SU-DHL-6 (cell line): ENCODE measurements at regions not wholly inside any gene's neighbourhood (a gene's known extent, or its start where the extent isn't known, plus 50 kb on each side); places are given as distances from the start of the nearest gene placed in this dataset.

Experiments used
- H2AFZ ChIP-seq: fragments of 200-600 bp; sonication (generic); 2 replicates; pipeline ENCODE4 v1.6.1; 2014; ENCODE audit warnings: low read depth, mild to moderate bottlenecking, moderate library complexity, mixed read lengths, antibody characterized with exemption, low read length; ENCODE audit not compliant: severe bottlenecking
- H3F3A ChIP-seq: fragments of 200-600 bp; shearing (Covaris generic); 2 replicates; pipeline ENCODE4 v1.6.0; 2016; ENCODE audit warnings: antibody characterized with exemption, mild to moderate bottlenecking; ENCODE audit not compliant: insufficient read depth
- H3K27ac ChIP-seq: fragments of 200-600 bp; sonication (generic); 2 replicates; pipeline ENCODE4 v1.5.1; 2016; ENCODE audit warnings: low read depth, mild to moderate bottlenecking, low read length, moderate library complexity, mixed read lengths
- H3K27me3 ChIP-seq: fragments of 200-600 bp; sonication (generic), shearing (Covaris generic); 2 replicates; pipeline ENCODE4 v1.6.0; 2014; ENCODE audit warnings: mild to moderate bottlenecking, low read length
- H3K36me3 ChIP-seq: fragments of 200-600 bp; sonication (generic); 2 replicates; pipeline ENCODE4 v1.6.1; 2014; ENCODE audit warnings: mild to moderate bottlenecking, low read length, mixed read lengths
- H3K4me2 ChIP-seq: fragments of 300-600, 200-600 bp; shearing (Covaris generic), sonication (generic); 2 replicates; pipeline ENCODE4 v1.6.0; 2014; ENCODE audit warnings: low read length, low read depth, mild to moderate bottlenecking; ENCODE audit not compliant: poor library complexity, severe bottlenecking
- H3K4me3 ChIP-seq: fragments of 200-600 bp; sonication (generic); 2 replicates; pipeline ENCODE4 v1.5.1; 2014; ENCODE audit warnings: antibody characterized with exemption, low read length, mild to moderate bottlenecking, mixed read lengths; ENCODE audit not compliant: insufficient read depth, poor library complexity, severe bottlenecking
- H3K79me2 ChIP-seq: fragments of 200-600 bp; sonication (generic); 2 replicates; pipeline ENCODE4 v1.6.1; 2014; ENCODE audit warnings: mild to moderate bottlenecking, low read length, moderate library complexity; ENCODE audit not compliant: insufficient read depth
- H3K9ac ChIP-seq: fragments of 200-600 bp; sonication (generic); 2 replicates; pipeline ENCODE4 v1.7.0; 2014; ENCODE audit warnings: mild to moderate bottlenecking, low read length
- H3K9me2 ChIP-seq: fragments of 200-600 bp; sonication (generic); replicated peaks from 2 replicates; pipeline ENCODE4 v1.6.1; 2014; ENCODE audit warnings: low read length; ENCODE audit not compliant: insufficient read depth
- H3K9me3 ChIP-seq: fragments of 200-600 bp; sonication (generic); 2 replicates; pipeline ENCODE4 v1.6.1; 2014; ENCODE audit warnings: low read length, mixed read lengths; ENCODE audit not compliant: insufficient read depth
- H4K20me1 ChIP-seq: fragments of 200-600 bp; sonication (generic); 2 replicates; pipeline ENCODE4 v1.6.1; 2014; ENCODE audit warnings: low read depth, mild to moderate bottlenecking, antibody characterized with exemption, low read length, moderate library complexity, mixed read lengths
- EZH2phosphoT487 ChIP-seq: fragments of 200-600 bp; sonication (generic), shearing (Covaris generic); conservative IDR thresholded peaks from 2 replicates; pipeline ENCODE4 v1.6.1; 2018; ENCODE audit warnings: mild to moderate bottlenecking, antibody characterized with exemption, low read length, moderate library complexity, mixed read lengths
- TF ChIP-seq, protein P1 (sequence below): fragments of 200-600 bp; sonication (generic); IDR thresholded peaks from one replicate; pipeline ENCODE4 v1.5.1; 2017; ENCODE audit warnings: antibody characterized with exemption, mild to moderate bottlenecking, low read length, moderate library complexity; ENCODE audit not compliant: insufficient read depth, poor library complexity, severe bottlenecking

DNA sequence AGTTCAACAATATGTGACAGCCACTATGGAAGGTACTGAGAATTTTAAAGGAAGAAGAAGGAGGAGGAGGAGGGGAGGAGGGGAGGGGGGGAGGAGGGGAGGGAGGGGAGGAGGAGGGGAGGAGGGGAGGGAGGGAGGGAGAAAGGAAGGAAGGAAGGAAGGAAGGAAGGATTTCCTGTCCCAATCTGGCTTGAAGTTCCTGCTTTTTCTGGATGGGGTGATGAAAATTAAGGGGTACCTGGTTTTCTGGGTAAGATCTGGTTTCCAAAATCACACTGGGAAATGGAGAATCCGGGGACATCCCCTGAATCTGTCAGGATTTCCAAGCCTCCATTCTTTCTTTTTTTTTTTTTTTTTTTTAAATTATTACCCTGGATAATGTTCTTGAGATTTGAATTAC, 271.8 kb downstream of the MTX2 start:
- no peak overlapping the region for H3K27ac ChIP-seq
- TF ChIP-seq, protein P1, sequence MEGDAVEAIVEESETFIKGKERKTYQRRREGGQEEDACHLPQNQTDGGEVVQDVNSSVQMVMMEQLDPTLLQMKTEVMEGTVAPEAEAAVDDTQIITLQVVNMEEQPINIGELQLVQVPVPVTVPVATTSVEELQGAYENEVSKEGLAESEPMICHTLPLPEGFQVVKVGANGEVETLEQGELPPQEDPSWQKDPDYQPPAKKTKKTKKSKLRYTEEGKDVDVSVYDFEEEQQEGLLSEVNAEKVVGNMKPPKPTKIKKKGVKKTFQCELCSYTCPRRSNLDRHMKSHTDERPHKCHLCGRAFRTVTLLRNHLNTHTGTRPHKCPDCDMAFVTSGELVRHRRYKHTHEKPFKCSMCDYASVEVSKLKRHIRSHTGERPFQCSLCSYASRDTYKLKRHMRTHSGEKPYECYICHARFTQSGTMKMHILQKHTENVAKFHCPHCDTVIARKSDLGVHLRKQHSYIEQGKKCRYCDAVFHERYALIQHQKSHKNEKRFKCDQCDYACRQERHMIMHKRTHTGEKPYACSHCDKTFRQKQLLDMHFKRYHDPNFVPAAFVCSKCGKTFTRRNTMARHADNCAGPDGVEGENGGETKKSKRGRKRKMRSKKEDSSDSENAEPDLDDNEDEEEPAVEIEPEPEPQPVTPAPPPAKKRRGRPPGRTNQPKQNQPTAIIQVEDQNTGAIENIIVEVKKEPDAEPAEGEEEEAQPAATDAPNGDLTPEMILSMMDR: no peak
- TF ChIP-seq EZH2phosphoT487: no peak
- H3F3A ChIP-seq: no peaks in the 10 kb centered on the region
- H3K9me3 ChIP-seq: no peaks in the 10 kb centered on the region
- no peak overlapping the region for H3K4me2 ChIP-seq
- H4K20me1 ChIP-seq: no peaks in the 10 kb centered on the region
- H3K36me3 ChIP-seq: no peaks in the 10 kb centered on the region
- H2AFZ ChIP-seq: no peak overlapping the region
- H3K79me2 ChIP-seq: no peaks in the 10 kb centered on the region
- H3K4me3 ChIP-seq: no peak overlapping the region
- no peaks in the 10 kb centered on the region for H3K27me3 ChIP-seq
- H3K9me2 ChIP-seq: no peaks in the 10 kb centered on the region
- no peak overlapping the region for H3K9ac ChIP-seq

DNA sequence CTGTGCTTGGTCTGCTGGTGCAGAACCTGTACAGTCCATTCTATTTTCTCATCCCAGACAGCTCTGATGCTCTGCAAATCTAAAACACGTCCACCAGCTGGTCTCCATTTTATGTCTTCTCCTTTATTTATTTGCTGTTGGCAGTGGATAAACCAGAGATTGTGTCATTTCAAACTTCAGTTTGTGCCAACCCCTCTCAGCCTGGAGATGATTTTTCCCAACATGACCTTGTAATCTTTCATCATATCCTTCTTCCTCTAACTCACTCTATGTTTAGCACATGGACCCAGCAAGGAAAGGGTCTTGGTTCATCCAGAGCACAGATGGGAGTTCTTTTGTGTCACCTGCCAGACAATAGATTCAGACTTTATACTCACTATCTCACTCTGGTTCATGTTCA, 273.2 kb downstream of the MTX2 start:
- Histone ChIP-seq H3K36me3 (no peaks in the 10 kb centered on the region), H3K4me2 (no peak overlapping the region), H3F3A (no peaks in the 10 kb centered on the region), H3K27ac (no peak overlapping the region), H4K20me1 (no peaks in the 10 kb centered on the region), H3K9ac (no peak overlapping the region), H3K4me3 (no peak overlapping the region), H3K79me2 (no peaks in the 10 kb centered on the region), H2AFZ (no peak overlapping the region), H3K9me3 (no peaks in the 10 kb centered on the region), H3K9me2 (no peaks in the 10 kb centered on the region), H3K27me3 (no peaks in the 10 kb centered on the region)
- TF ChIP-seq EZH2phosphoT487: no peak
- TF ChIP-seq, protein P1: no peak

DNA sequence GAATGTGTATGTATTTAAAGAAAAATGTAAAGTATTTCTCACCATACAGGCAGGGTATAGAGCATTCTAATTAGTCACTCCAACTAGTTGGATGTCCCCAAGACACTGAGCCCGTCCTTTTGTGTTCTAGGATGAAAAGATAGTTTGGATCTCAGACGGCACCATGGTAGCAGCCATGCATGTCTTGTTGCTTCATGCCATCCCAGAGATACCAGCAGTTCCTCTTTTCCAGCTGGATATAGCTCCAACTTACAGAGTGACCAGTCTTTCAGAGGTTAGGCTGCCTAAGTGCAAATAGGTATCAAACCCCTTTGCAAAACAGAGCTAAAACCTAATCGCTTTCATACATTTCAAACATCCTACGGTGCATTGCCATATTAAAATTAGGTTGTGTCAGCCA, 275.3 kb downstream of the MTX2 start:
- H2AFZ ChIP-seq: no peak overlapping the region
- TF ChIP-seq, protein P1: no peak
- no peak for TF ChIP-seq EZH2phosphoT487
- no peaks in the 10 kb centered on the region for H3F3A ChIP-seq
- H3K36me3 ChIP-seq: no peaks in the 10 kb centered on the region
- no peaks in the 10 kb centered on the region for H3K27me3 ChIP-seq
- H4K20me1 ChIP-seq: no peaks in the 10 kb centered on the region
- H3K4me3 ChIP-seq: no peak overlapping the region
- H3K4me2 ChIP-seq: no peak overlapping the region
- H3K9ac ChIP-seq: no peak overlapping the region
- no peaks in the 10 kb centered on the region for H3K9me2 ChIP-seq
- H3K79me2 ChIP-seq: no peaks in the 10 kb centered on the region
- no peaks in the 10 kb centered on the region for H3K9me3 ChIP-seq
- no peak overlapping the region for H3K27ac ChIP-seq
